ENCODE measurements at regions not wholly inside any gene's neighbourhood (a gene's known extent, or its start where the extent isn't known, plus 50 kb on each side); places are given as distances from the start of the nearest gene placed in this dataset.
"Not testable (repeated sequence)": the region's sequence is repeated elsewhere in the genome, so short reads cannot be mapped to it uniquely, and the experiment has no call there.

DNA sequence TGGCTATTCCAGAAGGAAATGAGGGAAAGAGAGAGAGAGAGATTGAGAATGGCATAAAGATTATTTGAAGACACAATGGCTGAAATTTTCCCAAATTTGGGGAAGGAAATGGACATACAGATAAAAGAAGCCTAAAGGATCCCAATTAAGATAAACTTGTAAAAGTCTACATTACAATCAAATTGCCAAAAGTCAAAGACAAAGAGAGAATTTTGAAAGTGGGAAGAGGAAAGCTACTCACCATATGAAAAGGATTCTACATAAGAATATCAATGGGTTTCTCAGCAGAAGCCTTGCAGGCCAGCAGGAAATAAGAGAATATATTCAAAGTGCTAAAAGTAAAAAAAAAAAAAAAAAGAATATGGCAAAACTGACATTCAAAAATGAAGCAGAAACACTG, 233.0 kb upstream of the NFIA start:
- Histone ChIP-seq H3K9me3 (ENCODE audit: control insufficient read depth in 5 of 5, low read length in 5 of 5) (peaks cover 0 to 3% (median 0%) of the 10 kb centered on the region in 5 donors), H3K4me3 (ENCODE audit: low read depth in 1 of 5, low read length in 5 of 5) (no peak overlapping the region), H3K27ac (ENCODE audit: low read depth, low read length) (no peak overlapping the region), H3K4me1 (ENCODE audit: control insufficient read depth in 5 of 5, insufficient read depth in 5 of 5, low read length in 5 of 5) (no peaks in the 10 kb centered on the region), H3K27me3 (ENCODE audit: control insufficient read depth in 5 of 5, insufficient read depth in 4 of 5, low read length in 5 of 5) (no peaks in the 10 kb centered on the region), H3K9ac (ENCODE audit: low read length in 5 of 5) (no peak overlapping the region), H3K36me3 (ENCODE audit: control insufficient read depth in 5 of 5, insufficient read depth in 5 of 5, low read length in 5 of 5) (no peaks in the 10 kb centered on the region)

DNA sequence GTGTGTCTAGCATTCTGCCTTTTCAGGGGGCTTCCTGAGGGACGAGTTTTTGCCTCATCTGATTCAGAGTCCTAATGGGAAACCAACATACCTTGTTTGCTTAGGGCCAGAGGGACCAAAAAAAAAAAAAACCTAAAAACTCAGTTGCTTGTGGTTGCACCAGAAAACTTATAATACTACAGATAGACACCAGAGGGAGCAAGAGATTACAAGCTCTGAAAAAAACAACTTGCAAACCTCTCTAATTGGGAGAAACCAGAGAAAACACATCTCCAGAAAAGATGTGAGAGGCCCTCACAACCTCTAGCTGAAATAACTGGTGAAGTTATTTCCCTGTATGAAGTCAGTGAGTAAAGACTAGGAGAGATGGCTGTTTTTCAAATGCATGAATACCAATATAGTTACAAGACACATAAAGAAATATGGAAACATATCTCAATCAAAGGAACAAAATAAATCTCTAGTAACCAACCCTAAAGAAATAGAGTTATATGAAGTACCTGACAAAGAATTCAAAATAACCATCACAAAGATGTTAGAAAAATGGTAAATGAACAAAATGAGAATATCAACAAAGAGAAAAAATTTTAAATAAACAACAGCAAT, 233.7 kb upstream of the NFIA start:
- Histone ChIP-seq H3K27me3 (ENCODE audit: control insufficient read depth in 5 of 5, insufficient read depth in 4 of 5, low read length in 5 of 5) (no peaks in the 10 kb centered on the region), H3K9me3 (ENCODE audit: control insufficient read depth in 5 of 5, low read length in 5 of 5) (peaks cover 0 to 3% (median 0%) of the 10 kb centered on the region in 5 donors), H3K36me3 (ENCODE audit: control insufficient read depth in 5 of 5, insufficient read depth in 5 of 5, low read length in 5 of 5) (no peaks in the 10 kb centered on the region), H3K27ac (ENCODE audit: low read depth, low read length) (no peak overlapping the region), H3K9ac (ENCODE audit: low read length in 5 of 5) (no peak overlapping the region), H3K4me3 (ENCODE audit: low read depth in 1 of 5, low read length in 5 of 5) (no peak overlapping the region), H3K4me1 (ENCODE audit: control insufficient read depth in 5 of 5, insufficient read depth in 5 of 5, low read length in 5 of 5) (no peaks in the 10 kb centered on the region)

DNA sequence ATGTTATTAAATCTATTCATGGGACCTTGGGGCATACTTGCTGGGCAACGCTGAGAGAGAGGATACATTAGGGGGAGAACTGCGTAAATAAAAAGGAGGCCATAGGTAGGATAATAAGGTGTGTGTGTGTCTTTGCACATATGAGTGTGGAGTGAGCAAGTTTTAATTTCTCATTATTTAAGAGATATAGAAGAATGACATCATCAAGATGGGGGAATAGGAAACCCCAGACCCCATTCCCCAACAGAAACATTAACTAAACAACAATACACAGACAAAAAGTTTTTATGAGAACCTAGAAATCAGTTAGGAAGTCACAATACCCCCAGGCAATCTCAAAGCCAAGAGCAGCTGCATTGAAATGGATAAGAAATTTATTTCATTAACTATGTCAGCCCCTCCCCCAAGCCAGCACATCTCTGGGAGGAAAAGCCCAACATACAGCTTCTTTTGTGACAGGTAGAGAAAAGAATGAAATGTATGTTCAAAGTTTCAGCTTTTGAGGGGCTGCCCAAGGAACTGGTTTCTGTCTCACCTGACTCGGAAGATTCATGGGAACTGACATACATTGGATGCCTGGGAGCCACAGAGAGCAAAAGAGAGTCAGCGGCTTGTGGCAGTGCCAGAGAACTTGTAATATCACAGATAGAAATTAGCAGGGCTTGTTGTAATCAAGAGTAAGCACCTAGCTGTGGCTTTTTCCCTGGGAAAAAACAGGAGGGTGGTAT, 234.3 kb upstream of the NFIA start:
- Histone ChIP-seq H3K27me3 (ENCODE audit: control insufficient read depth in 5 of 5, insufficient read depth in 4 of 5, low read length in 5 of 5) (no peaks in the 10 kb centered on the region), H3K4me3 (ENCODE audit: low read depth in 1 of 5, low read length in 5 of 5) (no peak overlapping the region), H3K9me3 (ENCODE audit: control insufficient read depth in 5 of 5, low read length in 5 of 5) (peaks cover 0 to 3% (median 0%) of the 10 kb centered on the region in 5 donors), H3K36me3 (ENCODE audit: control insufficient read depth in 5 of 5, insufficient read depth in 5 of 5, low read length in 5 of 5) (no peaks in the 10 kb centered on the region), H3K9ac (ENCODE audit: low read length in 5 of 5) (no peak overlapping the region), H3K4me1 (ENCODE audit: control insufficient read depth in 5 of 5, insufficient read depth in 5 of 5, low read length in 5 of 5) (no peaks in the 10 kb centered on the region), H3K27ac (ENCODE audit: low read depth, low read length) (no peak overlapping the region)

DNA sequence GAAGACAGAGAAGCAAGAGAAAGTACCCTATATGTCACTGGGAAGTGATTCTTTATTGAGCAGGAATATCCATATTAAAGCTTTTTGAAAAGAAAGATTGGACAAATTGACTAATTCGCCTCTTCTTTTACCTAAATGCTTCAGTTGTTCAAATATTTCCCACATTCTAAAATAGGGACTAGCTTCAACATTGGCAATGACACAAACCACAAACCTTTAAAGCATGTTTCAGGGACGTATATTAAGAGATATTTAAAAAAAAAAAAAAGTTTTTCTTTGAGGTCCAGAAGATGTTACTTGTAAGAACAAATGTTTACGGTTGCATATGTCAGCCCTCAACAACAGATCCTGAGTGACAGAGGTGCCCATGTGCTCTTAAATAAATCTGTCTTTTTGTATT, 235.0 kb upstream of the NFIA start:
- no peak overlapping the region for H3K9ac ChIP-seq (ENCODE audit: low read length in 5 of 5)
- H3K4me3 ChIP-seq (ENCODE audit: low read depth in 1 of 5, low read length in 5 of 5) = no peak overlapping the region
- H3K27ac ChIP-seq (ENCODE audit: low read depth, low read length) = no peak overlapping the region
- H3K4me1 ChIP-seq (ENCODE audit: control insufficient read depth in 5 of 5, insufficient read depth in 5 of 5, low read length in 5 of 5) = no peaks in the 10 kb centered on the region
- peaks cover 0 to 3% (median 0%) of the 10 kb centered on the region in 5 donors for H3K9me3 ChIP-seq (ENCODE audit: control insufficient read depth in 5 of 5, low read length in 5 of 5)
- H3K36me3 ChIP-seq (ENCODE audit: control insufficient read depth in 5 of 5, insufficient read depth in 5 of 5, low read length in 5 of 5) = no peaks in the 10 kb centered on the region
- no peaks in the 10 kb centered on the region for H3K27me3 ChIP-seq (ENCODE audit: control insufficient read depth in 5 of 5, insufficient read depth in 4 of 5, low read length in 5 of 5)

DNA sequence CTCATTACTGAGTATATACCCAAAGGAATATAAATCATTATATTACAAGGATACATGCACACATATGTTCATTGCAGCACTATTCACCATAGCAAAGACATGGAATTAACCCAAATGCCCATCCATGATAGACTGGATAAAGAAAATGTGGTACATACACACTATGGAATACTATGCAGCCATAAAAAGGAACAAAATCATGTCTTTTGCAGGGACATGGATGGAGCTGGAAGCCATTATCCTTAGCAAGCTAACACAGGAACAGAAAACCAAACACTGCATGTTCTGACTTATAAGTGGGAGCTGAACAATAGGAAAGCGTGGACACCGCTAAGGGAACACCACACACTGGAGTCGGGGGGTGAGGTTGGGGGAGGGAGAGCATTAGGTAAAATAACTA, 236.7 kb upstream of the NFIA start:
- H3K4me3 ChIP-seq (ENCODE audit: low read depth in 1 of 5, low read length in 5 of 5); H3K9ac ChIP-seq (ENCODE audit: low read length in 5 of 5); H3K9me3 ChIP-seq (ENCODE audit: control insufficient read depth in 5 of 5, low read length in 5 of 5); H3K36me3 ChIP-seq (ENCODE audit: control insufficient read depth in 5 of 5, insufficient read depth in 5 of 5, low read length in 5 of 5); H3K27ac ChIP-seq (ENCODE audit: low read depth, low read length); H3K4me1 ChIP-seq (ENCODE audit: control insufficient read depth in 5 of 5, insufficient read depth in 5 of 5, low read length in 5 of 5); H3K27me3 ChIP-seq (ENCODE audit: control insufficient read depth in 5 of 5, insufficient read depth in 4 of 5, low read length in 5 of 5): not testable (repeated sequence)

DNA sequence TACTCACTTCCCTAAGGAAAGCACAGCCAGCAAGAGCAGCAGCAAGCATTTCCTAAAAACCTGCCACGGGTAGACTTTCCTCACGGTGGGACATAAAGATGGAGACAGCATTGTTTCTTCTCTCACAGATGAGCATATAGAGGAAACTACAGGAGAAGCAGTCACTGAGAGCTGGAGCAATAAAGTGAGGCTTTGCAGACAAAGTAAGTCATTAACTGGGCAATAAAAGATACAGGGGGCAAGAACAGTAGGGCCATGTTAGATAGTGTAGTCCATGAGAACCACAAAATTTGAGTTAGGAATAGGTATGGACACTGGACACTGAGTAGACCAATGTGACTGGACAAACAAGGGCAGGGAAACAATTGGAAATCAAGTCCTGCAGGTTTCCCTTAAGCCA, 240.1 kb upstream of the NFIA start:
- Histone ChIP-seq H3K4me1 (ENCODE audit: control insufficient read depth in 5 of 5, insufficient read depth in 5 of 5, low read length in 5 of 5) (no peaks in the 10 kb centered on the region), H3K27ac (ENCODE audit: low read depth, low read length) (no peak overlapping the region), H3K27me3 (ENCODE audit: control insufficient read depth in 5 of 5, insufficient read depth in 4 of 5, low read length in 5 of 5) (no peaks in the 10 kb centered on the region), H3K4me3 (ENCODE audit: low read depth in 1 of 5, low read length in 5 of 5) (no peak overlapping the region), H3K9ac (ENCODE audit: low read length in 5 of 5) (no peak overlapping the region), H3K36me3 (ENCODE audit: control insufficient read depth in 5 of 5, insufficient read depth in 5 of 5, low read length in 5 of 5) (no peaks in the 10 kb centered on the region), H3K9me3 (ENCODE audit: control insufficient read depth in 5 of 5, low read length in 5 of 5) (peaks cover 0 to 3% (median 0%) of the 10 kb centered on the region in 5 donors)

DNA sequence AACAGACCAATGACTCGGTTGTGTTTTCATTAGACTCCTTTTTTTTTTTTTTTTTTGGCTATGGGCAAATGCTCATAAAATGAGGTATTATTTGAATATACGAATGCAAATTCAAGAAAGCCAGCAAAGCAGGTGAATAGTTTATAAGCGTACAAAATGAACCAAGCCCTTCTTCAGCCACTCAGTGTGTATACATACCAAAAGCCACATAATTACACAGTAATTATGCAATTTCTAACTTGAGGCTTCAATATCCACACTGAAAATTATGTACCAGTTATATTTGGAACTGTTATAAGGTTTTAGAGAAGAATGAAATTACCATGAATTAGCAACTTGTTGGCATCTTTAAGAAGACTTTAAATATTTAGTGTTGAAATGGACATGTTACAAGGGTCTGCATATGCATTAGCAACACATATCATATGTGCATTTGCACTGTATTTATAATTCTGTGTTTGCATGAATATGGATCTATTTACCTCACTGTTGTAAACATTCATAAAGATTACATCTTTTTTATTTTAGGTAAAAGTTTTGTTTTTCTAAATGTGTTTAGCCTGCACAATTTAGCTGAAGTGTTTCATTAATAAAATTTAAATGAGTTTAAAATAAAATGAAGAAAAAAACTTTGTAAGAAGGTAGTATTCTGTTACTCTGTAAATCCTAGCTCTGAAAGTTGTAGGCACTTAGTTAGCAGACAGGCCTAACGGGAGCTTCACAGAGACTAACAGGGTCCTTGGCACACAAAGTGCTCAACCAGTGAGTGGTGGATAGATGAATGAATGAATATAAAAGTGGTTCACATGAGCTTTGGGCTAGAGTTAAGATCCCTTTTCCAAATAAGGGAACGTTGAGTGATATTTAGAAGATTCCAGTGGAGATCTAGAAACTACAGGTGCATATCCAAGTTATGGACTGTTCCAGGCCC, 241.0 kb upstream of the NFIA start:
- Histone ChIP-seq H3K9me3 (ENCODE audit: control insufficient read depth in 5 of 5, low read length in 5 of 5) (peaks cover 0 to 3% (median 0%) of the 10 kb centered on the region in 5 donors), H3K4me3 (ENCODE audit: low read depth in 1 of 5, low read length in 5 of 5) (no peak overlapping the region), H3K9ac (ENCODE audit: low read length in 5 of 5) (no peak overlapping the region), H3K27me3 (ENCODE audit: control insufficient read depth in 5 of 5, insufficient read depth in 4 of 5, low read length in 5 of 5) (no peaks in the 10 kb centered on the region), H3K4me1 (ENCODE audit: control insufficient read depth in 5 of 5, insufficient read depth in 5 of 5, low read length in 5 of 5) (no peaks in the 10 kb centered on the region), H3K36me3 (ENCODE audit: control insufficient read depth in 5 of 5, insufficient read depth in 5 of 5, low read length in 5 of 5) (no peaks in the 10 kb centered on the region), H3K27ac (ENCODE audit: low read depth, low read length) (no peak overlapping the region)

DNA sequence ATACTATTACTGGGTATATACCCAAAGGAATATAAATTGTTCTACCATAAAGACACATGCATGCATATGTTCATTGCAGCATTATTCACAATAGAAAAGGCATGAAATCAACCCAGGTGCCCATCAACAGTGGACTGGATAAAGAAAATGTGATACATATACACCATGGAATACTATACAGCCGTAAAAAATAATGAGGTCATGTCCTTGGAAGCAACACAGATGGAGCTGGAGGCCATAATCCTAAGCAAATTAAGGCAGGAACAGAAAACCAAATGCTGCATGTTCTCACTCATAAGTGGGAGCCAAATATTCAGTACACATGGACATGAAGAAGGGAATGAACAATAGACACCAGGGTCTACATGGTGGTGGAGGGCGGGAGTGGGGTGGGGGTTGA, 241.9 kb upstream of the NFIA start:
- not testable (repeated sequence) for H3K9me3 ChIP-seq (ENCODE audit: control insufficient read depth in 5 of 5, low read length in 5 of 5); H3K27me3 ChIP-seq (ENCODE audit: control insufficient read depth in 5 of 5, insufficient read depth in 4 of 5, low read length in 5 of 5); H3K4me3 ChIP-seq (ENCODE audit: low read depth in 1 of 5, low read length in 5 of 5); H3K4me1 ChIP-seq (ENCODE audit: control insufficient read depth in 5 of 5, insufficient read depth in 5 of 5, low read length in 5 of 5); H3K27ac ChIP-seq (ENCODE audit: low read depth, low read length); H3K9ac ChIP-seq (ENCODE audit: low read length in 5 of 5); H3K36me3 ChIP-seq (ENCODE audit: control insufficient read depth in 5 of 5, insufficient read depth in 5 of 5, low read length in 5 of 5)

DNA sequence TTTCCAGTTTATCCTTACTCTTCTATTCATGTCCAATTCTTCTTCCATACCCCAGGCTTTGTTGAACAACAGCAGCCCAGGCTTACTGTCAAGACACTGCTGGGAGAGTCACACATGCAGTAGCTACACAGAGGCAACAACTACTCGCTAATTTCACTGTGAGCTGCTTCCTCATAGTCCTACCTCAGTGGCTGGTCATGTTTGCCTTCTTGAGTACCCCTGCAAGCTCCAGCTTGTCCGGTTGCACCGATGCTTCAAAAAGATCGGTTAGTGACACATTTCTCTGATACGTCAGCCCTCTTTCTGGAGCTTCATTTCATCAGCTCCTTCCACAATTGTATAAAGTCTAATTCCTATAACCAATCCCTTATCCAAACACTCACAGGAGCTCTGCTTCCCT, 246.7 kb upstream of the NFIA start:
- no peak overlapping the region for H3K9ac ChIP-seq (ENCODE audit: low read length in 5 of 5)
- H3K27me3 ChIP-seq (ENCODE audit: control insufficient read depth in 5 of 5, insufficient read depth in 4 of 5, low read length in 5 of 5) = no peaks in the 10 kb centered on the region
- H3K4me1 ChIP-seq (ENCODE audit: control insufficient read depth in 5 of 5, insufficient read depth in 5 of 5, low read length in 5 of 5) = no peaks in the 10 kb centered on the region
- H3K4me3 ChIP-seq (ENCODE audit: low read depth in 1 of 5, low read length in 5 of 5) = no peak overlapping the region
- no peak overlapping the region for H3K27ac ChIP-seq (ENCODE audit: low read depth, low read length)
- H3K9me3 ChIP-seq (ENCODE audit: control insufficient read depth in 5 of 5, low read length in 5 of 5) = no peaks in the 10 kb centered on the region
- no peaks in the 10 kb centered on the region for H3K36me3 ChIP-seq (ENCODE audit: control insufficient read depth in 5 of 5, insufficient read depth in 5 of 5, low read length in 5 of 5)

DNA sequence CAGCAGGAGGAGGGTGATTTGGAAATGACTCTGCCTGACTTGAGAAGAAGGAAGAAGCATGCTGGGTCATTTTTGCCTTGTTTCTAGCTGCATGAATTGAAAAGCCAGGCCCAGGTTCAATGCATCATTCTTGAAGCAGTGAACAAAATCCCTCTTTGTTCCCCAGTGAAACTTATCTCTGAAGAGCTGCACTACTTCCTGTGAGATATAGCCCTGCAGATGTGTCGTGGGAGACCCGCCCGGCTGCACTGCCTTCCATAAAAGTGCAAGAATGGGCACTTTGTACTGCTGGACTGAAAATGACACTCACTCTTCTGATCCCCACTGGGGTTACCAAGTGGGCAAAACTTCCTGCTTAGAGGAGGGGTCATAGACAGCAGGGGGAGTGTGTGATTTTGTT, 249.2 kb upstream of the NFIA start:
- no peak overlapping the region for H3K9ac ChIP-seq (ENCODE audit: low read length in 5 of 5)
- H3K27ac ChIP-seq (ENCODE audit: low read depth, low read length) = no peak overlapping the region
- H3K4me3 ChIP-seq (ENCODE audit: low read depth in 1 of 5, low read length in 5 of 5) = no peak overlapping the region
- H3K36me3 ChIP-seq (ENCODE audit: control insufficient read depth in 5 of 5, insufficient read depth in 5 of 5, low read length in 5 of 5) = no peaks in the 10 kb centered on the region
- no peaks in the 10 kb centered on the region for H3K4me1 ChIP-seq (ENCODE audit: control insufficient read depth in 5 of 5, insufficient read depth in 5 of 5, low read length in 5 of 5)
- H3K9me3 ChIP-seq (ENCODE audit: control insufficient read depth in 5 of 5, low read length in 5 of 5) = no peaks in the 10 kb centered on the region
- peaks cover 0 to 4% (median 0%) of the 10 kb centered on the region in 5 donors for H3K27me3 ChIP-seq (ENCODE audit: control insufficient read depth in 5 of 5, insufficient read depth in 4 of 5, low read length in 5 of 5)

Measured in subcutaneous abdominal adipose tissue (tissue), 5 donors.